Duodenal mucosa (tissue), 2 donors: ENCODE measurements at regions not wholly inside any gene's neighbourhood (a gene's known extent, or its start where the extent isn't known, plus 50 kb on each side); places are given as distances from the start of the nearest gene placed in this dataset.

Experiments used
- H3K27ac ChIP-seq: one replicate; pipeline ENCODE4 v1.7.0; 2013; ENCODE audit warnings: low read depth, low read length
- H3K27me3 ChIP-seq, 2 donors: one replicate each; pipeline ENCODE4 v1.7.0; 2013; ENCODE audit warnings: low read length in 2 of 2, control low read depth in 1 of 2; ENCODE audit not compliant: insufficient read depth in 2 of 2, control insufficient read depth in 1 of 2
- H3K36me3 ChIP-seq, 2 donors: one replicate each; pipeline ENCODE4 v1.7.0; 2013; ENCODE audit warnings: low read length in 2 of 2, control low read depth in 1 of 2; ENCODE audit not compliant: insufficient read depth in 2 of 2, control insufficient read depth in 1 of 2
- H3K4me1 ChIP-seq, 2 donors: one replicate each; pipeline ENCODE4 v1.7.0; 2013; ENCODE audit warnings: low read length in 2 of 2, control low read depth in 1 of 2; ENCODE audit not compliant: insufficient read depth in 2 of 2, control insufficient read depth in 1 of 2
- H3K4me3 ChIP-seq, 2 donors: one replicate each; pipeline ENCODE4 v1.7.0; 2013; ENCODE audit warnings: low read length in 2 of 2, low read depth in 1 of 2
- H3K9ac ChIP-seq, 2 donors: one replicate each; pipeline ENCODE4 v1.7.0; 2013; ENCODE audit warnings: low read length in 2 of 2, low read depth in 1 of 2
- H3K9me3 ChIP-seq, 2 donors: one replicate each; pipeline ENCODE4 v1.7.0; 2013; ENCODE audit warnings: low read length in 2 of 2, control low read depth in 1 of 2; ENCODE audit not compliant: control insufficient read depth in 1 of 2

GRCh38 chr5:164073081-164073480 is 567.7 kb downstream of the MAT2B start:
- H3K4me3 ChIP-seq = no peak overlapping the region
- H3K9me3 ChIP-seq = no peaks in the 10 kb centered on the region
- H3K27me3 ChIP-seq = no peaks in the 10 kb centered on the region
- H3K27ac ChIP-seq = no peak overlapping the region
- H3K4me1 ChIP-seq = no peaks in the 10 kb centered on the region
- no peaks in the 10 kb centered on the region for H3K36me3 ChIP-seq
- no peak overlapping the region for H3K9ac ChIP-seq

GRCh38 chr5:164076556-164076955 is 571.1 kb downstream of the MAT2B start:
- Histone ChIP-seq H3K9ac (no peak overlapping the region), H3K27ac (no peak overlapping the region), H3K9me3 (no peaks in the 10 kb centered on the region), H3K27me3 (no peaks in the 10 kb centered on the region), H3K36me3 (no peaks in the 10 kb centered on the region), H3K4me3 (no peak overlapping the region), H3K4me1 (no peaks in the 10 kb centered on the region)

GRCh38 chr5:164090358-164090757 is 584.9 kb downstream of the MAT2B start:
- no peaks in the 10 kb centered on the region for H3K36me3 ChIP-seq
- H3K9me3 ChIP-seq = no peaks in the 10 kb centered on the region
- no peaks in the 10 kb centered on the region for H3K4me1 ChIP-seq
- H3K27ac ChIP-seq = no peak overlapping the region
- no peak overlapping the region for H3K9ac ChIP-seq
- H3K27me3 ChIP-seq = no peaks in the 10 kb centered on the region
- no peak overlapping the region for H3K4me3 ChIP-seq

GRCh38 chr5:164091836-164092235 is 586.4 kb downstream of the MAT2B start:
- H3K4me1 ChIP-seq = no peaks in the 10 kb centered on the region
- no peak overlapping the region for H3K4me3 ChIP-seq

GRCh38 chr5:164094291-164094690 is 588.9 kb downstream of the MAT2B start:
- no peak overlapping the region for H3K27ac ChIP-seq
- no peak overlapping the region for H3K4me3 ChIP-seq
- H3K27me3 ChIP-seq = no peaks in the 10 kb centered on the region
- no peaks in the 10 kb centered on the region for H3K4me1 ChIP-seq
- no peak overlapping the region for H3K9ac ChIP-seq
- no peaks in the 10 kb centered on the region for H3K9me3 ChIP-seq
- no peaks in the 10 kb centered on the region for H3K36me3 ChIP-seq

More at GRCh38 chr5:164091836-164092235, 586.4 kb downstream of the MAT2B start:
- Histone ChIP-seq H3K36me3 (no peaks in the 10 kb centered on the region), H3K9me3 (no peaks in the 10 kb centered on the region), H3K27ac (no peak overlapping the region), H3K27me3 (no peaks in the 10 kb centered on the region), H3K9ac (no peak overlapping the region)

GRCh38 chr5:164097749-164098148 is 592.3 kb downstream of the MAT2B start:
- Histone ChIP-seq H3K4me3 (no peak overlapping the region), H3K27me3 (no peaks in the 10 kb centered on the region), H3K27ac (no peak overlapping the region), H3K4me1 (no peaks in the 10 kb centered on the region), H3K36me3 (no peaks in the 10 kb centered on the region), H3K9me3 (no peaks in the 10 kb centered on the region), H3K9ac (no peak overlapping the region)

- H3K27ac ChIP-seq = no peak overlapping the region
- no peaks in the 10 kb centered on the region for H3K36me3 ChIP-seq
- no peak overlapping the region for H3K4me3 ChIP-seq
- H3K27me3 ChIP-seq = no peaks in the 10 kb centered on the region
- H3K9ac ChIP-seq = no peak overlapping the region
- H3K4me1 ChIP-seq = no peaks in the 10 kb centered on the region
- no peaks in the 10 kb centered on the region for H3K9me3 ChIP-seq
Measured at GRCh38 chr5:164098531-164098930, 593.1 kb downstream of the MAT2B start.

- Histone ChIP-seq H3K27me3 (no peaks in the 10 kb centered on the region), H3K4me3 (no peak overlapping the region), H3K4me1 (no peaks in the 10 kb centered on the region), H3K9me3 (no peaks in the 10 kb centered on the region), H3K9ac (no peak overlapping the region), H3K27ac (no peak overlapping the region), H3K36me3 (no peaks in the 10 kb centered on the region)
Measured at GRCh38 chr5:164098979-164099378, 593.6 kb downstream of the MAT2B start.

GRCh38 chr5:164115420-164115819 is 610.0 kb downstream of the MAT2B start:
- H3K36me3 ChIP-seq = no peaks in the 10 kb centered on the region

GRCh38 chr5:164119806-164120447 is 614.5 kb downstream of the MAT2B start:
- Histone ChIP-seq H3K27ac (no peak overlapping the region), H3K4me1 (no peaks in the 10 kb centered on the region), H3K27me3 (no peaks in the 10 kb centered on the region), H3K9ac (no peak overlapping the region), H3K4me3 (no peak overlapping the region), H3K36me3 (no peaks in the 10 kb centered on the region), H3K9me3 (no peaks in the 10 kb centered on the region)

More at GRCh38 chr5:164115420-164115819, 610.0 kb downstream of the MAT2B start:
- H3K9me3 ChIP-seq = no peaks in the 10 kb centered on the region
- H3K4me1 ChIP-seq = no peaks in the 10 kb centered on the region
- H3K27ac ChIP-seq = no peak overlapping the region
- H3K4me3 ChIP-seq = no peak overlapping the region
- H3K9ac ChIP-seq = no peak overlapping the region
- no peaks in the 10 kb centered on the region for H3K27me3 ChIP-seq

- no peaks in the 10 kb centered on the region for H3K4me1 ChIP-seq
- peaks cover 13 to 20% of the 10 kb centered on the region in 2 donors for H3K9me3 ChIP-seq
- no peaks in the 10 kb centered on the region for H3K36me3 ChIP-seq
- no peak overlapping the region for H3K27ac ChIP-seq
- H3K4me3 ChIP-seq = no peak overlapping the region
- no peak overlapping the region for H3K9ac ChIP-seq
- no peaks in the 10 kb centered on the region for H3K27me3 ChIP-seq
Measured at GRCh38 chr5:164127527-164127926, 622.1 kb downstream of the MAT2B start.
